Mucosa of stomach (tissue), 1 donor: ENCODE measurements at regions not wholly inside any gene's neighbourhood (a gene's known extent, or its start where the extent isn't known, plus 50 kb on each side); places are given as distances from the start of the nearest gene placed in this dataset.

Experiments
- H3K27me3 ChIP-seq: one replicate; pipeline ENCODE4 v1.7.0; 2013; ENCODE audit warnings: mild to moderate bottlenecking, low read length; ENCODE audit not compliant: control insufficient read depth, insufficient read depth
- H3K36me3 ChIP-seq: one replicate; pipeline ENCODE4 v1.7.0; 2013; ENCODE audit warnings: low read length; ENCODE audit not compliant: control insufficient read depth, insufficient read depth
- H3K4me1 ChIP-seq: one replicate; pipeline ENCODE4 v1.7.0; 2013; ENCODE audit warnings: mild to moderate bottlenecking, low read length; ENCODE audit not compliant: control insufficient read depth, insufficient read depth
- H3K4me3 ChIP-seq: one replicate; pipeline ENCODE4 v1.7.0; 2013; ENCODE audit warnings: low read length
- H3K9ac ChIP-seq: one replicate; pipeline ENCODE4 v1.7.0; 2013; ENCODE audit warnings: mild to moderate bottlenecking, low read length, moderate library complexity
- H3K9me3 ChIP-seq: one replicate; pipeline ENCODE4 v1.7.0; 2013; ENCODE audit warnings: mild to moderate bottlenecking, low read length, moderate library complexity; ENCODE audit not compliant: control insufficient read depth
- donor health status: Pancreatic carcinoma.

DNA sequence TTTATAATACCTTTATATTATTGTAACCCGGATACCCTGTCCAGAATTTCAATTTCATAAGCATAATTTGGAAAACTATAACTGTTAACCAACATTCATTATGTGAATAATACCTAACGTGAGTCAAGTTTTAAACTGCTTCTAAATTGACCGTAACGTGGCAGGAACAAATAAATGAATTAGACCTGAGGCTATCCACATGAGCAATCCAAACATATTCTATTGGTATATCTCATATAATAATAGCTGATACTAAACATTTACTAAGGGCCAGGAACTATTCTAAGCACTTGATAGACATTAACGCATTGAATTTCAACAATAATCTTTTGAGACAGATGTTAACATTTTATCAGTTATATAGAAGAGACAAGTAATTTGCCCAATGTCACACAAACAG is 276.4 kb downstream of the MEF2C start:
- H3K9ac ChIP-seq: no peak overlapping the region
- H3K4me1 ChIP-seq: no peaks in the 10 kb centered on the region
- H3K9me3 ChIP-seq: no peaks in the 10 kb centered on the region
- no peaks in the 10 kb centered on the region for H3K36me3 ChIP-seq
- no peak overlapping the region for H3K4me3 ChIP-seq
- H3K27me3 ChIP-seq: no peaks in the 10 kb centered on the region

DNA sequence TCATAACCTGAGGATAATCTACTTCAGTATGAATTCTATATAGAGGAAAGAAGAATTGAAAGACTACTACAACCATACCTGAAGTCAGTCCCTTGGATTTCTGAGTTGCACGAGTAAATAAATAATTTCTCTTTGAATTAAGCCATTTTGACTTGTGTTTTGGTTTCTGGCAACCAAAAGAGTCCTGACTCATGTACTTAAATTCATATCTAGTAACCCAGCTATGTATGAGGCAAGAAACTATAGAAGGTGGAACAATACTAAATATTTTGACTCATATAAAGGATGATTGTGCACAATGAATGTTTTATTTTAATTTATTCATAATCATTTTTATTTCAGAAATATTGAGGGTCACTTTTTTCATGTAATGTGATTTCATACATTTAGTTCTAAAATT is 276.8 kb downstream of the MEF2C start:
- no peaks in the 10 kb centered on the region for H3K9me3 ChIP-seq
- no peaks in the 10 kb centered on the region for H3K27me3 ChIP-seq
- no peaks in the 10 kb centered on the region for H3K36me3 ChIP-seq
- H3K4me3 ChIP-seq: no peak overlapping the region
- no peak overlapping the region for H3K9ac ChIP-seq
- no peaks in the 10 kb centered on the region for H3K4me1 ChIP-seq

GRCh38 chr5:88602584-88602983 is 280.4 kb downstream of the MEF2C start:
- Histone ChIP-seq H3K36me3 (no peaks in the 10 kb centered on the region), H3K9me3 (no peaks in the 10 kb centered on the region), H3K27me3 (no peaks in the 10 kb centered on the region), H3K9ac (no peak overlapping the region), H3K4me3 (no peak overlapping the region), H3K4me1 (no peaks in the 10 kb centered on the region)

DNA sequence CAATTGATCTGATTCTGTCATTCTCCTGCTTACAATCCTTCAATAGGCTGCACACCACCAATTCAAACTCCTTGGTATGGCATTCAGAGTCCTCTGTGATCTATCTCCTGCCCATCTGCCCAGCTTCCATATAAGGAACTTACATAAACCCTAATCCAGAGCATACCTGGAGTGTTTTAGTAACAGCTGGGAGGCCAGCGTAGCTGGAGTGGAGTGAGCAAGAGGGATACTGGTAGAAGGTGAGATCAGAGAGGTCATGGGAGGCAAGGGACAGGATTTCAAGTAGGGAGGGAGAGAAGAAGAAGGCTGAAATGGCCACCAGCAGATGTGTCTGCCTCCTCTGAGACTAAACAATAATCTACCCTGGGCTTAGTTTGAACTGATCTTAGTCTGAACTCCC is 288.5 kb downstream of the MEF2C start:
- H3K9me3 ChIP-seq: no peaks in the 10 kb centered on the region
- H3K9ac ChIP-seq: no peak overlapping the region
- no peaks in the 10 kb centered on the region for H3K27me3 ChIP-seq
- H3K36me3 ChIP-seq: no peaks in the 10 kb centered on the region
- H3K4me3 ChIP-seq: no peak overlapping the region
- no peaks in the 10 kb centered on the region for H3K4me1 ChIP-seq

DNA sequence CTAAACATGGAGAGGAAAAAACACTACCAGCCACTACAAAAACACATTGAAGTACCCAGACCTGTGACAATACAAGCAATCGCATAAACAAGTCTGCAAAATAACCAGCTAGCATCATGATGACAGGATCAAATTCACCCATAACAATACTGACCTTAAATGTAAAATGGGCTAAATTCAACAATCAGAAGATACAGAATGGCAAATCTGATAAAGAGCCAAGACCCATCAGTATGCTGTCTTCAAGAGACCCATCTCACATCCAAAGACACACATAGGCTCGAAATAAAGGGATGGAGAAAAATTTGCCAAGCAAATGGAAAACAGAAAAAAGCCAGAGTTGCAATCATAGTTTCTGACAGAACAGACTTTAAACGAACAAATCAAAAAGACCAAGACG is 294.4 kb downstream of the MEF2C start:
- Histone ChIP-seq H3K9me3 (no peaks in the 10 kb centered on the region), H3K9ac (no peak overlapping the region), H3K27me3 (no peaks in the 10 kb centered on the region), H3K36me3 (no peaks in the 10 kb centered on the region), H3K4me1 (no peaks in the 10 kb centered on the region), H3K4me3 (no peak overlapping the region)

DNA sequence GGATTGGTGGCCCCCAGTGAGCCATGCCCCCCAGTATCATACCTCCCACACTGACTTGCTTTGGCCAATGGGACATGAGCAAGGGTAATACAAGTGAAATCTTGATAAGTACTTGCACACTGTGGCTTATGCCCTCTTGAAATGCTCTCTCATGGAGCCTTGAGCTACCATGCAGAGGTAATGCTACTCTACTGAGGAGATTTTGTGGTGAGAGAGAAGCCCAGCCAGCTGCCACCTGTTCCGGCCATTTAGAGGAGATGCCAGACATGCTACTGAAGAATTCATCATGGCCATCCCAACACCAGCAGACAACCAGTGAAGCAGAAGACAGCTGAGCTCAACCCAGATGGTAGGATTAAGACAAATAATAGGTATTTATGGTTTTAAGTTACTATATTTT is 299.5 kb downstream of the MEF2C start:
- Histone ChIP-seq H3K4me1 (no peaks in the 10 kb centered on the region), H3K9ac (no peak overlapping the region), H3K36me3 (no peaks in the 10 kb centered on the region), H3K4me3 (no peak overlapping the region), H3K27me3 (no peaks in the 10 kb centered on the region), H3K9me3 (no peaks in the 10 kb centered on the region)

DNA sequence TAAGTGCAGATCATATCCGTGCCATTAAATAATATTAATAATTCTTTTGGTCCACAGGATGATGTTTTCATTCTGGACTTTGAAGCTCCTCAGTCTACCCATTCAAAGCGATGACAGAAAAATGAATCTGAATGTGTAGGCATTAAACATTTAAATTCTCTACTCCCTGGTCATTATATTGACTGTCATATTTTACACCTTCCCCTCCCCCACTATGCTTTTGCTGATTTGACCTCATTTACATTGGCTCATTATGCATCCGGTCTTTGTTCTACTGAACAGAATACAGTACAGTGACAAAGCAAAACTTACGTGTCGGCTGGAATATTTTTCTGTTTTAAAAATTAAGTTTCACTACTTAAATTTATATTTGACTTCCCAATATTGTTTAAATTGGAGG is 289.7 kb upstream of the TMEM161B start:
- Histone ChIP-seq H3K27me3 (no peaks in the 10 kb centered on the region), H3K4me3 (no peak overlapping the region), H3K4me1 (no peaks in the 10 kb centered on the region), H3K9me3 (no peaks in the 10 kb centered on the region), H3K36me3 (no peaks in the 10 kb centered on the region), H3K9ac (no peak overlapping the region)

GRCh38 chr5:88557881-88558280 is 289.2 kb upstream of the TMEM161B start:
- Histone ChIP-seq H3K4me3 (no peak overlapping the region), H3K9ac (no peak overlapping the region), H3K36me3 (no peaks in the 10 kb centered on the region), H3K27me3 (no peaks in the 10 kb centered on the region), H3K9me3 (no peaks in the 10 kb centered on the region), H3K4me1 (no peaks in the 10 kb centered on the region)

DNA sequence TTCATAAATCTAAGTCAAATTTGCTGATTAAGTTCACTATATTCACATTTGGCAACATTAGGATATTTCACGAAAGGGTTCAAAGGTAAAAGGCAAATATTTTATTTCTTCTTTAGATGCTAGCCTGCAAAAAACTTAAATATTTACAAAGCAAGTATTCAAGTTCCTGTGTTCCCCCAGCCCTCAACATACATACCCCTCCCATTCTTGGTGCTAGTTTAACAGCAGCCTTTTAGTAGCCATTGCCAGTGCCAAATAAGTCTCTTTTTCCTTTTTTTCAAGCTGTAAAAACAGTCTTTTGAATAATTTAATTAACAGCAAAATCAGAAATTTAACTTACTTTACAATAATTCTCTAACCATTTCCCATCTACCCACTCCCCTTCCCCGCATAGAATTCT is 288.5 kb upstream of the TMEM161B start:
- Histone ChIP-seq H3K27me3 (no peaks in the 10 kb centered on the region), H3K4me3 (no peak overlapping the region), H3K9me3 (no peaks in the 10 kb centered on the region), H3K36me3 (no peaks in the 10 kb centered on the region), H3K9ac (no peak overlapping the region), H3K4me1 (no peaks in the 10 kb centered on the region)

GRCh38 chr5:88556406-88556805 is 287.8 kb upstream of the TMEM161B start:
- no peaks in the 10 kb centered on the region for H3K4me1 ChIP-seq
- H3K36me3 ChIP-seq: no peaks in the 10 kb centered on the region
- H3K27me3 ChIP-seq: no peaks in the 10 kb centered on the region

GRCh38 chr5:88555674-88556073 is 287.0 kb upstream of the TMEM161B start:
- H3K9me3 ChIP-seq: no peaks in the 10 kb centered on the region
- H3K4me3 ChIP-seq: no peak overlapping the region
- no peaks in the 10 kb centered on the region for H3K27me3 ChIP-seq
- H3K9ac ChIP-seq: no peak overlapping the region
- no peaks in the 10 kb centered on the region for H3K4me1 ChIP-seq
- H3K36me3 ChIP-seq: no peaks in the 10 kb centered on the region

More at GRCh38 chr5:88556406-88556805, 287.8 kb upstream of the TMEM161B start:
- Histone ChIP-seq H3K9ac (no peak overlapping the region), H3K4me3 (no peak overlapping the region), H3K9me3 (no peaks in the 10 kb centered on the region)

DNA sequence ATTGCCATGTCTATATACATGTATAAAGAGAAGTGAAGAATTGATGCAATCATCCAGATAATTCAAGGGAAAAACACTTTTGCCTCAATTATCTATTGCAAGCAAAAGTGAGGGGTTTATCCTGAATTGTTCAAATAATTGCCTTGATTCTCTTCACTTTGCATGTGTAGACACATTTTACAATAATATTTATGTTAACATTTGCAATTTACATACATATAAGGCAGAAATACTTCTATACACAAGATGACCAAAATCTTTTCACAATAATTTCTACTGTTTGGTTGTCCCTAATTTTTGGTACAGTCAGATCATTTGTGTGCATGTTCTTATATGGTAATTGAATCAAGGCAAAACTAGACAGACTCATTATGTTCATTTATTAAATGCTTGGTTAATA is 285.3 kb upstream of the TMEM161B start:
- no peaks in the 10 kb centered on the region for H3K36me3 ChIP-seq
- H3K9me3 ChIP-seq: no peaks in the 10 kb centered on the region
- H3K9ac ChIP-seq: no peak overlapping the region
- H3K4me3 ChIP-seq: no peak overlapping the region
- H3K27me3 ChIP-seq: no peaks in the 10 kb centered on the region
- H3K4me1 ChIP-seq: no peaks in the 10 kb centered on the region

- Histone ChIP-seq H3K9ac (no peak overlapping the region), H3K36me3 (no peaks in the 10 kb centered on the region), H3K4me1 (no peaks in the 10 kb centered on the region), H3K4me3 (no peak overlapping the region), H3K9me3 (no peaks in the 10 kb centered on the region), H3K27me3 (no peaks in the 10 kb centered on the region)
Measured at GRCh38 chr5:88553136-88553875, 284.7 kb upstream of the TMEM161B start.
